GM23248 (cell line): ENCODE measurements at regions not wholly inside any gene's neighbourhood (a gene's known extent, or its start where the extent isn't known, plus 50 kb on each side); places are given as distances from the start of the nearest gene placed in this dataset.

ENCODE experiments used
- DNase-seq: peaks from one replicate; pipeline ENCODE4 v3.0.0-alpha.2; 2015
- H2AFZ ChIP-seq: fragments of 200-600 bp; sonication (generic); 2 replicates; pipeline ENCODE4 v1.6.1; 2016; ENCODE audit warnings: antibody characterized with exemption
- H3F3A ChIP-seq: fragments of 200-600 bp; sonication (generic); 2 replicates; pipeline ENCODE4 v1.6.1; 2016; ENCODE audit warnings: mild to moderate bottlenecking, antibody characterized with exemption, mixed run types; ENCODE audit not compliant: insufficient read depth
- H3K27ac ChIP-seq: fragments of 200-600 bp; sonication (generic); 2 replicates; pipeline ENCODE4 v1.5.1; 2016; ENCODE audit warnings: mild to moderate bottlenecking
- H3K27me3 ChIP-seq: fragments of 200-600 bp; sonication (generic); replicated peaks from 2 replicates; pipeline ENCODE4 v1.6.1; 2016; ENCODE audit warnings: mild to moderate bottlenecking; ENCODE audit not compliant: insufficient read depth
- H3K36me3 ChIP-seq: fragments of 200-600 bp; sonication (generic); 2 replicates; pipeline ENCODE4 v1.6.1; 2016; ENCODE audit warnings: low read depth, mild to moderate bottlenecking
- H3K4me1 ChIP-seq: fragments of 200-600 bp; sonication (generic); 2 replicates; pipeline ENCODE4 v1.6.1; 2016; ENCODE audit warnings: mild to moderate bottlenecking; ENCODE audit not compliant: insufficient read depth
- H3K4me2 ChIP-seq: fragments of 200-600 bp; sonication (generic); one replicate; pipeline ENCODE4 v1.6.1; 2016; ENCODE audit warnings: mild to moderate bottlenecking; ENCODE audit not compliant: unreplicated experiment
- H3K4me3 ChIP-seq: fragments of 200-600 bp; sonication (generic); 2 replicates; pipeline ENCODE4 v1.5.1; 2016; ENCODE audit warnings: mild to moderate bottlenecking
- H3K79me2 ChIP-seq: fragments of 200-600 bp; sonication (generic); 2 replicates; pipeline ENCODE4 v1.6.1; 2016; ENCODE audit warnings: mild to moderate bottlenecking; ENCODE audit not compliant: insufficient read depth
- H3K9ac ChIP-seq: fragments of 200-600 bp; sonication (generic); 2 replicates; pipeline ENCODE4 v1.6.1; 2016; ENCODE audit warnings: mild to moderate bottlenecking
- H3K9me2 ChIP-seq: fragments of 200-600 bp; sonication (generic); 2 replicates; pipeline ENCODE4 v1.6.1; 2016; ENCODE audit warnings: mixed run types, mild to moderate bottlenecking, moderate library complexity; ENCODE audit not compliant: insufficient read depth
- H3K9me3 ChIP-seq: fragments of 200-600 bp; sonication (generic); one replicate; pipeline ENCODE4 v1.6.1; 2017; ENCODE audit warnings: low read depth
- H4K20me1 ChIP-seq: fragments of 200-600 bp; sonication (generic); 2 replicates; pipeline ENCODE4 v1.6.0; 2016; ENCODE audit not compliant: insufficient read depth
- EZH2 ChIP-seq: fragments of 200-600 bp; sonication (generic); IDR thresholded peaks from 2 replicates; pipeline ENCODE4 v1.6.1; 2018; ENCODE audit warnings: antibody characterized with exemption, mild to moderate bottlenecking; ENCODE audit not compliant: insufficient read depth, poor library complexity, severe bottlenecking
- EZH2phosphoT487 ChIP-seq: fragments of 200-600 bp; sonication (generic); IDR thresholded peaks from 2 replicates; pipeline ENCODE4 v1.6.1; 2018; ENCODE audit warnings: antibody characterized with exemption, moderate library complexity, mild to moderate bottlenecking, low read depth; ENCODE audit not compliant: insufficient read depth
- WGBS, 2 experiments: methylation state at CpG; one replicate each; pipeline ENCODE4 v1.1.6; 2015 to 2017; ENCODE audit warnings: low lambda C conversion rate in 2 of 2, low coverage in 1 of 2; ENCODE audit errors: missing lambda C conversion rate in 2 of 2; 5-methylcytosine and 5-hydroxymethylcytosine counted together
- in situ Hi-C: fragments of 300-500 bp; cut with MboI; formaldehyde crosslinking; loops from 2 replicates; pipeline ENCODE4 v1.15.0; 2020

- in situ Hi-C loops = no loop called here
- 21 to 27% methylated on average over 2 of the region's 2 CpGs for WGBS, 2 experiments
Measured at GRCh38 chr20:22302039-22302438, 282.3 kb downstream of the FOXA2 start.

GRCh38 chr20:22293886-22294285 lies 290.5 kb downstream of the FOXA2 start:
- H3K9me2 ChIP-seq = no peaks in the 10 kb centered on the region

More at GRCh38 chr20:22302039-22302438, 282.3 kb downstream of the FOXA2 start:
- H3K4me1 ChIP-seq = no peaks in the 10 kb centered on the region
- no peak overlapping the region for H2AFZ ChIP-seq
- TF ChIP-seq EZH2phosphoT487 = no peak
- no peak for TF ChIP-seq EZH2
- no peaks in the 10 kb centered on the region for H3F3A ChIP-seq
- H3K79me2 ChIP-seq = no peaks in the 10 kb centered on the region
- no peak overlapping the region for H3K4me2 ChIP-seq
- H3K27me3 ChIP-seq = no peaks in the 10 kb centered on the region
- no peaks in the 10 kb centered on the region for H3K36me3 ChIP-seq
- no peaks in the 10 kb centered on the region for H4K20me1 ChIP-seq
- H3K9me3 ChIP-seq = no peaks in the 10 kb centered on the region
- H3K4me3 ChIP-seq = no peak overlapping the region
- H3K9ac ChIP-seq = no peak overlapping the region
- no peak for DNase-seq
- H3K27ac ChIP-seq = no peak overlapping the region
- no peaks in the 10 kb centered on the region for H3K9me2 ChIP-seq

DNA sequence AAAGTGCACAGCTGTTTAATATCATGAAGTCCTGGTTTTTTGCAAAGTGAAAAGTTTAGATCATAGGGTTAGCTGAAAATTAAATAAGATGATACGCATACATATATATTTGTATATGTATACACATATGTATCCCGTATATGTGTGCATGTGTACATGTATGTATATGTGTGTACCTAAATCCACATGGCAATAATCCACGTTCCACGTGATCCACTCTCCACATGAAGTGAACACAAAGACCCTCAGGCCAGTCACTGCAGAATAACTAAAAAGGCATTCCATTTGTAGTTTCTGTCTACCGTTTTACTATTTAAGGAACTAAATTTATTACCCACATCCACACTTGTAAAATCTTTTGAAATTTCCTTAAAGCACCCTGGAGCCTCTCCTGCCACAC lies 294.9 kb downstream of the FOXA2 start:
- Histone ChIP-seq H3K79me2 (no peaks in the 10 kb centered on the region), H3K27me3 (no peaks in the 10 kb centered on the region), H2AFZ (no peak overlapping the region), H3F3A (no peaks in the 10 kb centered on the region), H3K36me3 (no peaks in the 10 kb centered on the region), H3K4me3 (no peak overlapping the region), H3K27ac (no peak overlapping the region), H3K4me1 (no peaks in the 10 kb centered on the region), H3K4me2 (no peak overlapping the region), H4K20me1 (no peaks in the 10 kb centered on the region), H3K9ac (no peak overlapping the region), H3K9me3 (no peaks in the 10 kb centered on the region), H3K9me2 (no peaks in the 10 kb centered on the region)
- 29 to 30% methylated on average over 5 of the region's 5 CpGs for WGBS, 2 experiments
- TF ChIP-seq EZH2 = no peak
- no peak for TF ChIP-seq EZH2phosphoT487
- no peak for DNase-seq
- in situ Hi-C loops = no loop called here

More at GRCh38 chr20:22293886-22294285, 290.5 kb downstream of the FOXA2 start:
- Histone ChIP-seq H3K27me3 (no peaks in the 10 kb centered on the region), H3K9me3 (no peaks in the 10 kb centered on the region), H3K4me1 (no peaks in the 10 kb centered on the region), H3K4me3 (no peak overlapping the region), H2AFZ (no peak overlapping the region), H4K20me1 (no peaks in the 10 kb centered on the region), H3F3A (no peaks in the 10 kb centered on the region), H3K27ac (no peak overlapping the region), H3K4me2 (no peak overlapping the region), H3K79me2 (no peaks in the 10 kb centered on the region), H3K36me3 (no peaks in the 10 kb centered on the region), H3K9ac (no peak overlapping the region)
- in situ Hi-C loops = no loop called here
- DNase-seq = no peak
- 10 to 24% methylated on average over 4 of the region's 4 CpGs for WGBS, 2 experiments
- TF ChIP-seq EZH2 (no peak), EZH2phosphoT487 (no peak)

DNA sequence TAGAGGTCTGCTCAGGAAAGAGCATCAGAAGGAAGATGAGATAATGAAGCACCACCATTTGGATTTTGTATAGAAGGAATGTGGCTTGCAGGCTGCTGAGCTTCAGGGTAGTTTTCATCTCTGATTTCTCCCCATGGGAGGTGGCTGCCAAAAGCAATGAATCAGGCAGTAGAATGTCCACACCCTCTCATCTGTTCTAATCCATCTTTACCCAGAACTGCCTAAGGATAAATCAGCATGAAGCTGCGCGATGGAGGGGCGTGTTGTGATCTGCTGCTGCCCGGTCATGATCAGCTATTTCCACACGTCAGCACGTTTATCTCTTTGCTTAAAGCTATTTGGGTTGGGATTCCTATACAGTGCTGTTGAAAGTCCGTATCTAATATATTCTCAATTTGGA lies 295.4 kb downstream of the FOXA2 start:
- no peak overlapping the region for H3K9ac ChIP-seq
- H3K79me2 ChIP-seq = no peaks in the 10 kb centered on the region
- H3K9me2 ChIP-seq = no peaks in the 10 kb centered on the region
- no peak overlapping the region for H3K27ac ChIP-seq
- no peaks in the 10 kb centered on the region for H3F3A ChIP-seq
- H3K4me3 ChIP-seq = no peak overlapping the region
- H2AFZ ChIP-seq = no peak overlapping the region
- no peak overlapping the region for H3K4me2 ChIP-seq
- H3K36me3 ChIP-seq = no peaks in the 10 kb centered on the region
- WGBS, 2 experiments = 1 to 2% methylated on average over 7 of the region's 7 CpGs
- H3K9me3 ChIP-seq = no peaks in the 10 kb centered on the region
- no peaks in the 10 kb centered on the region for H3K4me1 ChIP-seq
- no peaks in the 10 kb centered on the region for H4K20me1 ChIP-seq
- in situ Hi-C loops = no loop called here
- TF ChIP-seq EZH2phosphoT487 (no peak), EZH2 (no peak)
- DNase-seq = no peak
- no peaks in the 10 kb centered on the region for H3K27me3 ChIP-seq

- in situ Hi-C loops = no loop called here
- Histone ChIP-seq H3K9ac (no peak overlapping the region), H3K4me1 (no peaks in the 10 kb centered on the region)
Measured at GRCh38 chr20:22288156-22288555, 296.2 kb downstream of the FOXA2 start.

More at GRCh38 chr20:22288156-22288555, 296.2 kb downstream of the FOXA2 start:
- 24 to 29% methylated on average over 5 of the region's 5 CpGs for WGBS, 2 experiments
- H3K27me3 ChIP-seq = no peaks in the 10 kb centered on the region
- H3K4me2 ChIP-seq = no peak overlapping the region
- no peak for TF ChIP-seq EZH2phosphoT487
- no peak for TF ChIP-seq EZH2
- no peak overlapping the region for H2AFZ ChIP-seq
- no peaks in the 10 kb centered on the region for H3F3A ChIP-seq
- DNase-seq = no peak
- H3K4me3 ChIP-seq = no peak overlapping the region
- no peaks in the 10 kb centered on the region for H4K20me1 ChIP-seq
- H3K36me3 ChIP-seq = no peaks in the 10 kb centered on the region
- no peak overlapping the region for H3K27ac ChIP-seq
- no peaks in the 10 kb centered on the region for H3K9me2 ChIP-seq
- H3K9me3 ChIP-seq = no peaks in the 10 kb centered on the region
- no peaks in the 10 kb centered on the region for H3K79me2 ChIP-seq
